GM10248 (cell line): ENCODE measurements at regions not wholly inside any gene's neighbourhood (a gene's known extent, or its start where the extent isn't known, plus 50 kb on each side); places are given as distances from the start of the nearest gene placed in this dataset.

Source experiments
- CTCF ChIA-PET: fragments of 300-600 bp; sonication (Branson Sonifier 250); formaldehyde crosslinking; extraction: SDS; loops from one replicate; lab custom pipeline; 2021; ENCODE audit warnings: antibody characterized with exemption; lab: Yijun Ruan, JAX
- POLR2A ChIA-PET: fragments of 350-650 bp; sonication (Branson Sonifier 250); formaldehyde crosslinking; extraction: SDS; loops from one replicate; lab custom pipeline; 2020; ENCODE audit warnings: antibody characterized with exemption; lab: Yijun Ruan, JAX
- DNase-seq: peaks from one replicate; pipeline ENCODE4 v3.0.0; 2012; ENCODE audit errors: extremely low spot score
- CTCF ChIP-seq: IDR thresholded peaks from 2 replicates; pipeline ENCODE4 v1.5.1; 2012; ENCODE audit warnings: mild to moderate bottlenecking, low read depth; ENCODE audit errors: extremely low read depth, missing control alignments, control extremely low read depth

DNA sequence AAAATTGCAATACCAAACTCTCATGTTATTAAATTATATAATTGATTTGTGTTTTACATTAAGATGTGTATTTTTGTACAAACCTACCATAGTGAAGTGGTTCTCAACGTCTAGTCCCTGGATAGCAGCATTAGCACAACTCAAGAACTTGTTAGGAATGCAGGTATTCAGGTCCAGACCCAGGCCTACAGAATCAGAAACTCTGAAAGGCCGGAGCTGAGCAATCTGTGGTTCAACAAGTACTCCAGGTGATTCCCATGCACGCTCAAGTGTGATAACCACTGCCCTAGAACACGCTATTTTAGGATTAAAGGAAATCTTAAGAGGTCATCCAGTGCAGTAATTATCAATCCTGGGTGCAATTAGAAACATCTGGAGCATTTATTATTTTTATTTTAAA, 456.3 kb downstream of the IRS2 start:
- CTCF ChIA-PET: no interaction called here
- TF ChIP-seq CTCF: no peak
- no peak for DNase-seq

DNA sequence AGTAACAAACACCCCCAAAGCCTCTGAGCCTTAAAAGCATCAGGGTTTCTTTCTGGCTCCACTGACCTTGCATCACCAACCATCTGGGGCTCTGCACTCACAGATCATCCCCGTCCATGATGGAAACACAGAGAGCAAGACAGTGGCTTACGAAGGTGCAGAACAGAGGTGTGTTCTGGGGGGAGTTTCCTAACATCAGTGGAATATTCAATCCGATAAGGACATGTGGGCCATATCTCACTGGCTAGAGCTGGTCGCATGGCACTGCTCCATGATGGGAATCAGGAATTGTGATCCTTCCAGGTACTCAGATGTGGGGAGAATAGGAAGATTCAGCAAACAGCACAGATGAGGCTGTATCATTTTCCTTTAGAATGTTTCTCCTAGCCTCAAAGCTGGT, 457.2 kb downstream of the IRS2 start:
- no peak for DNase-seq
- ChIA-PET CTCF (no interaction called here), POLR2A (no interaction called here)
- no peak for TF ChIP-seq CTCF

More for the DNA sequence above, 456.3 kb downstream of the IRS2 start:
- POLR2A ChIA-PET: no interaction called here

GRCh38 chr13:109326601-109327000, 459.8 kb downstream of the IRS2 start:
- CTCF ChIA-PET: no interaction called here
- POLR2A ChIA-PET: no interaction called here
- no peak for TF ChIP-seq CTCF
- no peak for DNase-seq

GRCh38 chr13:109323338-109323737, 463.0 kb downstream of the IRS2 start:
- ChIA-PET POLR2A (no interaction called here), CTCF (no interaction called here)
- no peak for DNase-seq
- no peak for TF ChIP-seq CTCF

GRCh38 chr13:109318945-109319590, 467.3 kb downstream of the IRS2 start:
- CTCF ChIA-PET: interaction anchor here (2.4 kb wide), 1 partner anchor 11 kb away, joined by 9 read pairs; no protein-coding TSS in a partner anchor
- DNase-seq: no peak
- no peak for TF ChIP-seq CTCF
- POLR2A ChIA-PET: no interaction called here

GRCh38 chr13:109315481-109315880, 470.9 kb downstream of the IRS2 start:
- ChIA-PET CTCF (no interaction called here), POLR2A (no interaction called here)
- no peak for DNase-seq
- TF ChIP-seq CTCF: no peak

DNA sequence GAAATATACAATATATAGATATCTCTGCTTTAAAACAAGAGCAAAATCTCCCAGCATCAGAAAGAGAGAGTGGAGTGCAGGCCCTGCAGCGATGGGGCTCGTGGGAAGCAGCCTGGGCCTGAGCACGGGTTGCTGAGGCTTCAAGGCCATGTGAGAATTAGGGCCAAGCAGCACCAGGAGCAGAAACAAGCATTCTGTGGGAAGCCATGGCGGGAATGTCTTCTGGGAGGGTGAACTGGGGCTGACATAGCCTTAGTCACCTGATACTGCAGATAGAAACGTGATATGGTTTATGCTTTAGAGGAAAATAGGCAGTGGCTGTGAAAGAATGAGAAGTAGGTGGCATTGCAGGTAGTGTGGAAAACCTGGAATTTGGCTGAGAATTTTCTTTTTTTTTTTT, 472.3 kb downstream of the IRS2 start:
- no peak for DNase-seq
- ChIA-PET POLR2A (no interaction called here), CTCF (no interaction called here)
- no peak for TF ChIP-seq CTCF
